Uterus (tissue), 3 donors: ENCODE measurements at regions not wholly inside any gene's neighbourhood (a gene's known extent, or its start where the extent isn't known, plus 50 kb on each side); places are given as distances from the start of the nearest gene placed in this dataset.
"Not testable (repeated sequence)": the region's sequence is repeated elsewhere in the genome, so short reads cannot be mapped to it uniquely, and the experiment has no call there.

Experiments
- DNase-seq, 2 donors: peaks; one replicate each; pipeline ENCODE4 v3.0.0-alpha.2; 2019 to 2020
- H3K27ac ChIP-seq, 2 donors: fragments of 200-600 bp; sonication (generic); 1 replicate in 1 of 2; 2 replicates in 1 of 2; pipeline ENCODE4 v1.5.1; 2016 to 2018
- H3K27me3 ChIP-seq, 2 donors: fragments of 200-600 bp; sonication (generic); one replicate each; pipeline ENCODE4 v1.5.1; 2018 to 2019; ENCODE audit warnings: control low read depth in 1 of 2
- H3K36me3 ChIP-seq, 2 donors: fragments of 200-600 bp; sonication (generic); one replicate each; pipeline ENCODE4 v1.5.1; 2019; ENCODE audit warnings: control low read depth in 1 of 2
- H3K4me1 ChIP-seq, 2 donors: fragments of 200-600 bp; sonication (generic); one replicate each; pipeline ENCODE4 v1.5.1; 2018 to 2019; ENCODE audit warnings: control low read depth in 1 of 2
- H3K4me3 ChIP-seq, 2 donors: fragments of 200-600 bp; sonication (generic); 1 replicate in 1 of 2; 2 replicates in 1 of 2; pipeline ENCODE4 v1.5.1; 2018 to 2019; ENCODE audit warnings: mild to moderate bottlenecking in 1 of 2
- H3K9me3 ChIP-seq, 2 donors: fragments of 200-600 bp; sonication (generic); one replicate each; pipeline ENCODE4 v1.5.1; 2019; ENCODE audit warnings: control low read depth in 1 of 2
- CTCF ChIP-seq, 4 experiments: fragments of 200-600 bp in 2 of 4; fragments of 450-650 bp in 2 of 4; sonication (generic) in 2 of 4; IDR thresholded peaks; one replicate each; pipeline ENCODE4 v1.5.1; 2016 to 2019; ENCODE audit warnings: antibody characterized with exemption in 4 of 4, mild to moderate bottlenecking in 2 of 4, moderate library complexity in 1 of 4
- POLR2A ChIP-seq, 2 donors: fragments of 450-650 bp; IDR thresholded peaks; one replicate each; pipeline ENCODE4 v1.6.1; 2016; ENCODE audit warnings: antibody characterized with exemption in 2 of 2, mild to moderate bottlenecking in 1 of 2, moderate library complexity in 1 of 2
- intact Hi-C: fragments of 100-400 bp; cut with DNase I; formaldehyde crosslinking; loops from one replicate; pipeline ENCODE4 v1.15.1; 2023; ENCODE audit warnings: low total_unique reads
- donor health status: DM: yes; HTN: yes; CAD: no.

GRCh38 chr2:195531754-195532153 is 125.3 kb upstream of the SLC39A10 start:
- intact Hi-C loops = no loop called here
- no peaks in the 10 kb centered on the region for H3K9me3 ChIP-seq
- H3K27ac ChIP-seq = no peak overlapping the region
- H3K4me3 ChIP-seq = no peak overlapping the region
- TF ChIP-seq POLR2A (IDR thresholded peaks at IDR 0.05) = no peak
- DNase-seq = no peak
- H3K27me3 ChIP-seq = no peaks in the 10 kb centered on the region
- H3K36me3 ChIP-seq = no peaks in the 10 kb centered on the region
- H3K4me1 ChIP-seq = no peaks in the 10 kb centered on the region

GRCh38 chr2:195523242-195523641 is 133.8 kb upstream of the SLC39A10 start:
- H3K27me3 ChIP-seq, H3K4me1 ChIP-seq, H3K27ac ChIP-seq, DNase-seq, H3K9me3 ChIP-seq, intact Hi-C loops, H3K36me3 ChIP-seq, H3K4me3 ChIP-seq: not testable (repeated sequence)

GRCh38 chr2:195521589-195521988 is 135.4 kb upstream of the SLC39A10 start:
- no peak overlapping the region for H3K27ac ChIP-seq
- intact Hi-C loops = no loop called here
- H3K9me3 ChIP-seq = no peaks in the 10 kb centered on the region
- no peak overlapping the region for H3K4me3 ChIP-seq
- DNase-seq = no peak
- no peaks in the 10 kb centered on the region for H3K4me1 ChIP-seq
- TF ChIP-seq CTCF (IDR thresholded peaks at IDR 0.05) (no peak), POLR2A (IDR thresholded peaks at IDR 0.05) (no peak)
- H3K36me3 ChIP-seq = no peaks in the 10 kb centered on the region
- H3K27me3 ChIP-seq = no peaks in the 10 kb centered on the region

- H3K27me3 ChIP-seq = no peaks in the 10 kb centered on the region
- no peak overlapping the region for H3K4me3 ChIP-seq
- intact Hi-C loops = no loop called here
- no peak overlapping the region for H3K27ac ChIP-seq
- H3K36me3 ChIP-seq = no peaks in the 10 kb centered on the region
- DNase-seq = no peak
- H3K9me3 ChIP-seq = no peaks in the 10 kb centered on the region
- TF ChIP-seq POLR2A (IDR thresholded peaks at IDR 0.05) = no peak
- no peak for TF ChIP-seq CTCF (IDR thresholded peaks at IDR 0.05)
- no peaks in the 10 kb centered on the region for H3K4me1 ChIP-seq
Observed at GRCh38 chr2:195520671-195521155, 136.3 kb upstream of the SLC39A10 start.

- DNase-seq = no peak
- Histone ChIP-seq H3K36me3 (no peaks in the 10 kb centered on the region), H3K4me1 (no peaks in the 10 kb centered on the region), H3K9me3 (no peaks in the 10 kb centered on the region), H3K4me3 (no peak overlapping the region), H3K27me3 (no peaks in the 10 kb centered on the region), H3K27ac (no peak overlapping the region)
- intact Hi-C loops = no loop called here
- TF ChIP-seq CTCF (IDR thresholded peaks at IDR 0.05) (no peak), POLR2A (IDR thresholded peaks at IDR 0.05) (no peak)
Observed at GRCh38 chr2:195515551-195515950, 141.5 kb upstream of the SLC39A10 start.

- no peaks in the 10 kb centered on the region for H3K9me3 ChIP-seq
- H3K4me3 ChIP-seq = no peak overlapping the region
- no peaks in the 10 kb centered on the region for H3K36me3 ChIP-seq
- no peaks in the 10 kb centered on the region for H3K4me1 ChIP-seq
- H3K27me3 ChIP-seq = no peaks in the 10 kb centered on the region
- intact Hi-C loops = no loop called here
- no peak for TF ChIP-seq CTCF (IDR thresholded peaks at IDR 0.05)
- TF ChIP-seq POLR2A (IDR thresholded peaks at IDR 0.05) = no peak
- no peak overlapping the region for H3K27ac ChIP-seq
- DNase-seq = no peak
Observed at GRCh38 chr2:195514365-195514764, 142.7 kb upstream of the SLC39A10 start.
